AG09309 (cell line): ENCODE measurements at regions not wholly inside any gene's neighbourhood (a gene's known extent, or its start where the extent isn't known, plus 50 kb on each side); places are given as distances from the start of the nearest gene placed in this dataset.

Experiments
- DNase-seq: peaks from one replicate; pipeline ENCODE4 v3.0.0-alpha.2; 2010; ENCODE audit warnings: low read depth
- H3K4me3 ChIP-seq: 2 replicates; pipeline ENCODE4 v1.5.1; 2011; ENCODE audit warnings: mild to moderate bottlenecking, low read depth, low read length, moderate library complexity; ENCODE audit not compliant: control insufficient read depth
- CTCF ChIP-seq: IDR thresholded peaks from 2 replicates; pipeline ENCODE4 v1.5.1; 2011; ENCODE audit warnings: mild to moderate bottlenecking, low read depth, low read length, inconsistent platforms; ENCODE audit not compliant: insufficient read depth, control insufficient read depth; ENCODE audit errors: missing control alignments

- TF ChIP-seq CTCF, result no peak
- H3K4me3 ChIP-seq, result no peak overlapping the region
- DNase-seq, result no peak
Observed at GRCh38 chr9:126203313-126203712, 123.3 kb upstream of the MVB12B start.

DNA sequence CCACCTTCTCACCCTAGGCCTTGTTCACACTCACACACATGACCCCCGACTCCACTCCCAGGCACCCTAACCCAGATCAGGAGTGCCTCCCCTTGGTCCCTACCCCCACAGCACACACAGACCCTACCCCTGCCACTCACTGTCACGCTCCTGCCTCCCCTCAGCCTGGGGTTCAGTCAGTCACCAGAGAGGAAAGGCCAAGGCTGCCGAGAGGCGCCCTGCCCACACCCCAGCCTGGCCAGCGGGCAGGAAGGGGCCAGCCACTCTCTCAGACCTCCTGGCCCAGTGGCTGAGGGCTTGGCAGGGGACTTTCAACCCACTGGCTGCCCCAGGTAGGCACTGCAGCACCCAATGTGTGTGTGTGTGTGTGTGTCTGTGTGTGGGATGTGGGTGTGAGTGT lies 122.4 kb upstream of the MVB12B start:
- no peak for TF ChIP-seq CTCF
- H3K4me3 ChIP-seq, result no peak overlapping the region
- DNase-seq, result no peak

DNA sequence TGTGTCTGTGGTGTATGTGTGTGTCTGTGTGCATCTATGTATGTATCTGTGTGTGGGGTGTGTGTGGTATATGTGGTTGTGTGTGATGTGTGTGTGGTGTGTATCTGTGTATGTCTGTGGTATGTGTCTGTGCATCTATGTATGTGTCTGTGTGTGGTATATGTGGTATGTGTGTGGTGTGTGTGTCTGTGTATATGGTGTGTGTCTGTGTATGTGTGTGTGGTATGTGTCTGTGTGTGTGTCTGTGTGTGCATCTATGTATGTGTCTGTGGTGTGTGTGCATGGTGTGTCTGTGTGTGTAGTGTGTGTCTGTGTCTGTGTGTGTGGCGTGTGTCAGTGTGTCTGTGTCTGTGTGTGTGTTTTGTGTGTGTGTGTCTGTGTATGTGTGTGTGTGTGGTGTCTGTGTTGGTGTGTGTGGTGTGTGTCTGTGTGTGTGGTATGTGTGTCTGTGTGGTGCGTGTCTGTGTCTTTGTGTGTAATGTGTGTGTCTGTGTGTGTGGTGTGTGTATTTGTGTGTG lies 121.9 kb upstream of the MVB12B start:
- H3K4me3 ChIP-seq, result no peak overlapping the region
- TF ChIP-seq CTCF, result no peak
- DNase-seq, result no peak

DNA sequence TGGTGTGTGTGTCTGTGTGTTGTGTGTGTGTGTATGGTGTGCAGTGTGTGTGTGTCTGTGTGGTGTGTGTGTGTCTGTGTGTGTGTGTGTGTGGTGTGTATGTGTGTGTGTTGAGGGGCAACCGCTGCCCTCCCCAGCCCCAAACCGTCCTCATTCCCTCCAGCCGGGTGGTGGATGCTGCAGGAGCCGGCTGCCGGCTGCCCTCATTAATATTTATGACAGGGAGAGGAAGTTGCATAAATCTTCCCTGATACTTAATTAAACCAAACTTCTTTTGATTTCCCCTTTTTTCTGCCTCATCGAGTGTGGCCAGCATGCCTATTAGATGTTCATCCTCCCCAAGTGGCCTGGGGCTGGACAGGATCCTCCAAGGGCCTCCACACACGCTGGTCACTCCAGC lies 121.4 kb upstream of the MVB12B start:
- no peak overlapping the region for H3K4me3 ChIP-seq
- no peak for TF ChIP-seq CTCF
- DNase-seq, result no peak

- no peak for DNase-seq
- no peak for TF ChIP-seq CTCF
- no peak overlapping the region for H3K4me3 ChIP-seq
Observed at GRCh38 chr9:126205845-126206498, 120.7 kb upstream of the MVB12B start.

- no peak for DNase-seq
- H3K4me3 ChIP-seq, result no peak overlapping the region
- no peak for TF ChIP-seq CTCF
Observed at GRCh38 chr9:126207256-126207655, 119.4 kb upstream of the MVB12B start.
